ENCODE measurements at regions not wholly inside any gene's neighbourhood (a gene's known extent, or its start where the extent isn't known, plus 50 kb on each side); places are given as distances from the start of the nearest gene placed in this dataset.

DNA sequence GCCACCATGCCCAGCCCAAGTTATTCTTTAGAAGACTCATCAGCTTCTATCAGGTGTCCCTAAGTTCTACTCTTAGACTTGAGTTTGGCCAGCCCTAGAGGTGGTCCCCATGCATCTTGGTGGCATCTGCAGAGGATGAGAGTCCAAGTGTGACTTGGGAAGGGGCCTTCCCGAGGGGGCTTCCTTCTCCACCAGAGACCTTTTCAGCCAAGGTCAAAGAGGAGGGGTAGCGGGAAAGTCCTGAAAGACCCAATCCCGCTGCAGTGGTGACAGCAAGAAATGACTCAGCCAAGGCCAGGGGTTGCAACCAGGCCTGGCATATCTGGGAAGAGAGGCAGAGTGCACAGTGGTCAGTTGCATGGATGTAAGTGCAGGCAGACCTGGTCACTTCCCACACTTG is 61.7 kb upstream of the MGMT start:
- CTCF ChIA-PET, result no interaction called here
- TF ChIP-seq FOS (IDR thresholded peaks at IDR 0.05; ENCODE audit: borderline replicate concordance, insufficient read depth, low read length), result no peak
- TF ChIP-seq MYC (IDR thresholded peaks at IDR 0.05; ENCODE audit: low read depth, low read length), result no peak
- no peak for TF ChIP-seq JUN (IDR thresholded peaks at IDR 0.05; ENCODE audit: borderline replicate concordance, insufficient read depth, insufficient read length, low read depth)
- TF ChIP-seq POLR2A (IDR thresholded peaks at IDR 0.05; ENCODE audit: low read depth, low read length), result no peak
- no peak for TF ChIP-seq GATA2 (IDR thresholded peaks at IDR 0.05; ENCODE audit: insufficient read depth, insufficient read length, low read depth, low read length)
- no TSS peak for BruUV-seq (replicated peaks)

GRCh38 chr10:129410688-129411392 is 56.2 kb upstream of the MGMT start:
- no peaks in the 10 kb centered on the region for H3K27me3 ChIP-seq (ENCODE audit: control insufficient read depth in 2 of 2, insufficient read depth in 2 of 2, low read length in 2 of 2)
- POLR2A ChIA-PET, result no interaction called here
- H3K79me2 ChIP-seq (ENCODE audit: control insufficient read depth, insufficient read depth, low read length), result no peaks in the 10 kb centered on the region
- no peak overlapping the region for H3K4me3 ChIP-seq (replicated peaks in 1 of 3; ENCODE audit: insufficient read depth in 1 of 3, low read depth in 1 of 3, low read length in 3 of 3)
- BruUV-seq (replicated peaks), result no TSS peak
- H3K4me1 ChIP-seq (ENCODE audit: control insufficient read depth, extremely low read depth, insufficient read depth, low read length), result no peaks in the 10 kb centered on the region
- intact Hi-C loops (cut with micrococcal nuclease), result no loop called here
- TF ChIP-seq FOS (IDR thresholded peaks at IDR 0.05; ENCODE audit: borderline replicate concordance, insufficient read depth, low read length) (no peak), GATA2 (IDR thresholded peaks at IDR 0.05; ENCODE audit: insufficient read depth, insufficient read length, low read depth, low read length) (no peak), JUN (IDR thresholded peaks at IDR 0.05; ENCODE audit: borderline replicate concordance, insufficient read depth, insufficient read length, low read depth) (no peak), MYC (IDR thresholded peaks at IDR 0.05; ENCODE audit: low read depth, low read length) (no peak)
- TF ChIP-seq, protein P1, sequence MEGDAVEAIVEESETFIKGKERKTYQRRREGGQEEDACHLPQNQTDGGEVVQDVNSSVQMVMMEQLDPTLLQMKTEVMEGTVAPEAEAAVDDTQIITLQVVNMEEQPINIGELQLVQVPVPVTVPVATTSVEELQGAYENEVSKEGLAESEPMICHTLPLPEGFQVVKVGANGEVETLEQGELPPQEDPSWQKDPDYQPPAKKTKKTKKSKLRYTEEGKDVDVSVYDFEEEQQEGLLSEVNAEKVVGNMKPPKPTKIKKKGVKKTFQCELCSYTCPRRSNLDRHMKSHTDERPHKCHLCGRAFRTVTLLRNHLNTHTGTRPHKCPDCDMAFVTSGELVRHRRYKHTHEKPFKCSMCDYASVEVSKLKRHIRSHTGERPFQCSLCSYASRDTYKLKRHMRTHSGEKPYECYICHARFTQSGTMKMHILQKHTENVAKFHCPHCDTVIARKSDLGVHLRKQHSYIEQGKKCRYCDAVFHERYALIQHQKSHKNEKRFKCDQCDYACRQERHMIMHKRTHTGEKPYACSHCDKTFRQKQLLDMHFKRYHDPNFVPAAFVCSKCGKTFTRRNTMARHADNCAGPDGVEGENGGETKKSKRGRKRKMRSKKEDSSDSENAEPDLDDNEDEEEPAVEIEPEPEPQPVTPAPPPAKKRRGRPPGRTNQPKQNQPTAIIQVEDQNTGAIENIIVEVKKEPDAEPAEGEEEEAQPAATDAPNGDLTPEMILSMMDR (IDR thresholded peaks at IDR 0.05; ENCODE audit: extremely low read depth in 1 of 2, insufficient read depth in 1 of 2, low read depth in 1 of 2, low read length in 2 of 2), result no peak
- dilution Hi-C loops (cut with MboI; ENCODE audit: extremely low pct_ligation_motif_present, low sequenced_read_pairs), result no loop called here
- no peaks in the 10 kb centered on the region for H4K20me1 ChIP-seq (replicated peaks; ENCODE audit: control insufficient read depth, extremely low read depth, insufficient read depth, low read length)
- no peak overlapping the region for H2AFZ ChIP-seq (ENCODE audit: low read depth, low read length)
- H3K27ac ChIP-seq (ENCODE audit: insufficient read depth, low read depth, low read length), result no peak overlapping the region
- H3K9ac ChIP-seq (replicated peaks; ENCODE audit: extremely low read depth, insufficient read depth, low read length), result no peak overlapping the region
- H3K4me2 ChIP-seq (ENCODE audit: insufficient read depth, low read length), result no peak overlapping the region
- H3K9me3 ChIP-seq (replicated peaks; ENCODE audit: control insufficient read depth, insufficient read depth, low read length), result no peaks in the 10 kb centered on the region
- H3K9me1 ChIP-seq (replicated peaks; ENCODE audit: control insufficient read depth, extremely low read depth, insufficient read depth, low read length), result no peaks in the 10 kb centered on the region
- DNase-seq (ENCODE audit: low read depth, low spot score) (no peak), FAIRE-seq (no peak)
- no peaks in the 10 kb centered on the region for H3K36me3 ChIP-seq (ENCODE audit: control insufficient read depth in 2 of 2, extremely low read depth in 1 of 2, insufficient read depth in 2 of 2, low read length in 2 of 2)
- CTCF ChIA-PET, result no interaction called here

More for the DNA sequence above, 61.7 kb upstream of the MGMT start:
- no peak overlapping the region for H3K27ac ChIP-seq (ENCODE audit: insufficient read depth, low read depth, low read length)
- DNase-seq (ENCODE audit: low read depth, low spot score) (no peak), FAIRE-seq (no peak)
- no peaks in the 10 kb centered on the region for H3K36me3 ChIP-seq (ENCODE audit: control insufficient read depth in 2 of 2, extremely low read depth in 1 of 2, insufficient read depth in 2 of 2, low read length in 2 of 2)
- H4K20me1 ChIP-seq (replicated peaks; ENCODE audit: control insufficient read depth, extremely low read depth, insufficient read depth, low read length), result no peaks in the 10 kb centered on the region
- intact Hi-C loops (cut with micrococcal nuclease), result no loop called here
- no peak overlapping the region for H3K4me2 ChIP-seq (ENCODE audit: insufficient read depth, low read length)
- POLR2A ChIA-PET, result no interaction called here
- dilution Hi-C loops (cut with MboI; ENCODE audit: extremely low pct_ligation_motif_present, low sequenced_read_pairs), result no loop called here
- no peaks in the 10 kb centered on the region for H3K79me2 ChIP-seq (ENCODE audit: control insufficient read depth, insufficient read depth, low read length)
- H3K4me1 ChIP-seq (ENCODE audit: control insufficient read depth, extremely low read depth, insufficient read depth, low read length), result no peaks in the 10 kb centered on the region
- no peak overlapping the region for H3K4me3 ChIP-seq (replicated peaks in 1 of 3; ENCODE audit: insufficient read depth in 1 of 3, low read depth in 1 of 3, low read length in 3 of 3)
- H2AFZ ChIP-seq (ENCODE audit: low read depth, low read length), result no peak overlapping the region
- no peaks in the 10 kb centered on the region for H3K9me1 ChIP-seq (replicated peaks; ENCODE audit: control insufficient read depth, extremely low read depth, insufficient read depth, low read length)
- no peaks in the 10 kb centered on the region for H3K27me3 ChIP-seq (ENCODE audit: control insufficient read depth in 2 of 2, insufficient read depth in 2 of 2, low read length in 2 of 2)
- no peak overlapping the region for H3K9ac ChIP-seq (replicated peaks; ENCODE audit: extremely low read depth, insufficient read depth, low read length)
- H3K9me3 ChIP-seq (replicated peaks; ENCODE audit: control insufficient read depth, insufficient read depth, low read length), result no peaks in the 10 kb centered on the region
